Spleen (tissue), 7 donors: ENCODE measurements at regions not wholly inside any gene's neighbourhood (a gene's known extent, or its start where the extent isn't known, plus 50 kb on each side); places are given as distances from the start of the nearest gene placed in this dataset.

ENCODE experiments used
- POLR2A ChIP-seq, 3 donors: fragments of 450-650 bp; IDR thresholded peaks; one replicate each; pipeline ENCODE4 v1.5.1; 2017; ENCODE audit warnings: antibody characterized with exemption in 3 of 3, mild to moderate bottlenecking in 1 of 3
- POLR2AphosphoS5 ChIP-seq, 3 donors: sonication (generic); formaldehyde crosslinking; IDR thresholded peaks; one replicate each; pipeline ENCODE4 v1.5.1; 2017; ENCODE audit warnings: antibody characterized with exemption in 3 of 3
- TF ChIP-seq, protein P1 (sequence below), 11 experiments: fragments of 200-600 bp in 7 of 11; fragments of 450-650 bp in 4 of 11; sonication (generic) in 4 of 11; IDR thresholded peaks in 8 of 11; conservative IDR thresholded peaks in 3 of 11; 1 replicate in 7 of 11; 2 replicates in 4 of 11; pipeline versions ENCODE4 v1.4.0 to v1.8.0; 2016 to 2021; ENCODE audit warnings: antibody characterized with exemption in 11 of 11, inconsistent platforms in 4 of 11, mild to moderate bottlenecking in 1 of 11
- donor health status: DM: no; HTN: no; CAD: no; lungs with moderate emphysema.
- donor health status: DM: no; HTN: no; CAD: no.
- donor health status: DM: no; HTN: no; CAD: no.

DNA sequence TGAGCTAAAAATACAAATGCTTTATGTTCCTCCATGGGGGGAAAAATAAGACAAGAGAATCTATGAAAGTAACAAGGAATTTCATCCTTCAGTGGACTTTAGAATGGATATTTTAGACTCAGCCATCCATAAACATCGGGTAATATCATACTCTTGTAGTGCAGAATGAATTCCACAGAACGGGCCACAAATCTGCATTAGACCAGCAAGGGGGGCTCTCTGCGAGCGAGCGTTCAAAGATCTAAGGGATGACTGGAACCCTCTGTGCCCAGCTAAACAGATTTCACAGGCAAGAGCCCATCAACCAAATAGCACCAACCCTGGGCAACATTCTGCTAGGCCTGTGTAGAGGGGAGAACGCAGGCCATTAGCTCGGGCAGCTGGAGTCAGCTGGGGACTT, 537.9 kb upstream of the CDH11 start:
- TF ChIP-seq, protein P1, sequence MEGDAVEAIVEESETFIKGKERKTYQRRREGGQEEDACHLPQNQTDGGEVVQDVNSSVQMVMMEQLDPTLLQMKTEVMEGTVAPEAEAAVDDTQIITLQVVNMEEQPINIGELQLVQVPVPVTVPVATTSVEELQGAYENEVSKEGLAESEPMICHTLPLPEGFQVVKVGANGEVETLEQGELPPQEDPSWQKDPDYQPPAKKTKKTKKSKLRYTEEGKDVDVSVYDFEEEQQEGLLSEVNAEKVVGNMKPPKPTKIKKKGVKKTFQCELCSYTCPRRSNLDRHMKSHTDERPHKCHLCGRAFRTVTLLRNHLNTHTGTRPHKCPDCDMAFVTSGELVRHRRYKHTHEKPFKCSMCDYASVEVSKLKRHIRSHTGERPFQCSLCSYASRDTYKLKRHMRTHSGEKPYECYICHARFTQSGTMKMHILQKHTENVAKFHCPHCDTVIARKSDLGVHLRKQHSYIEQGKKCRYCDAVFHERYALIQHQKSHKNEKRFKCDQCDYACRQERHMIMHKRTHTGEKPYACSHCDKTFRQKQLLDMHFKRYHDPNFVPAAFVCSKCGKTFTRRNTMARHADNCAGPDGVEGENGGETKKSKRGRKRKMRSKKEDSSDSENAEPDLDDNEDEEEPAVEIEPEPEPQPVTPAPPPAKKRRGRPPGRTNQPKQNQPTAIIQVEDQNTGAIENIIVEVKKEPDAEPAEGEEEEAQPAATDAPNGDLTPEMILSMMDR (IDR thresholded peaks at IDR 0.05 in 8 of 11, conservative IDR thresholded peaks at IDR 0.05 in 3 of 11), result no peak
- no peak for TF ChIP-seq POLR2AphosphoS5 (IDR thresholded peaks at IDR 0.05)
- TF ChIP-seq POLR2A (IDR thresholded peaks at IDR 0.05), result no peak
